Astrocyte (in vitro differentiated cells and primary cell): ENCODE measurements at regions not wholly inside any gene's neighbourhood (a gene's known extent, or its start where the extent isn't known, plus 50 kb on each side); places are given as distances from the start of the nearest gene placed in this dataset.

Source experiments
- DNase-seq: peaks from one replicate; pipeline ENCODE4 v3.0.0-alpha.2; 2010; ENCODE audit warnings: low read depth
- FAIRE-seq: peaks from 2 replicates; lab custom pipeline; 2011; peaks lifted over from hg19 to GRCh38; lab: Jason Lieb, UNC
- H2AFZ ChIP-seq: 2 replicates; pipeline ENCODE4 v1.6.0; 2012; ENCODE audit warnings: low read depth, low read length, inconsistent platforms
- H3K27ac ChIP-seq: 2 replicates; pipeline ENCODE4 v1.5.1; 2011; ENCODE audit warnings: low read depth, low read length, inconsistent platforms
- H3K27me3 ChIP-seq: 2 replicates; pipeline ENCODE4 v1.6.0; 2011; ENCODE audit warnings: low read length, inconsistent platforms; ENCODE audit not compliant: insufficient read depth
- H3K36me3 ChIP-seq: 2 replicates; pipeline ENCODE4 v1.5.1; 2011; ENCODE audit warnings: low read length, inconsistent platforms; ENCODE audit not compliant: insufficient read depth
- H3K4me1 ChIP-seq: 2 replicates; pipeline ENCODE4 v1.5.1; 2011; ENCODE audit warnings: low read length, inconsistent platforms; ENCODE audit not compliant: insufficient read depth
- H3K4me2 ChIP-seq: 2 replicates; pipeline ENCODE4 v1.6.0; 2012; ENCODE audit warnings: low read length, inconsistent platforms
- H3K4me3 ChIP-seq: 2 replicates; pipeline ENCODE4 v1.5.1; 2011; ENCODE audit warnings: low read depth, mild to moderate bottlenecking, low read length, inconsistent platforms; ENCODE audit not compliant: insufficient read depth
- H3K79me2 ChIP-seq: 2 replicates; pipeline ENCODE4 v1.6.0; 2012; ENCODE audit warnings: mild to moderate bottlenecking, low read length, inconsistent platforms; ENCODE audit not compliant: insufficient read depth
- H3K9ac ChIP-seq: 2 replicates; pipeline ENCODE4 v1.6.0; 2012; ENCODE audit warnings: mild to moderate bottlenecking, low read length, inconsistent platforms
- H3K9me3 ChIP-seq: 2 replicates; pipeline ENCODE4 v1.5.1; 2012; ENCODE audit warnings: low read depth, mild to moderate bottlenecking, low read length, inconsistent platforms; ENCODE audit not compliant: insufficient read depth
- H4K20me1 ChIP-seq: 2 replicates; pipeline ENCODE4 v1.6.0; 2012; ENCODE audit warnings: low read length, inconsistent platforms; ENCODE audit not compliant: insufficient read depth
- H3K27ac Mint-ChIP-seq: one replicate; pipeline ENCODE4 v1.8.0; 2021; ENCODE audit warnings: mild to moderate bottlenecking, mixed read lengths; ENCODE audit not compliant: unreplicated experiment
- H3K27me3 Mint-ChIP-seq: one replicate; pipeline ENCODE4 v1.8.0; 2021; ENCODE audit warnings: low read depth, mixed read lengths; ENCODE audit not compliant: unreplicated experiment
- H3K36me3 Mint-ChIP-seq: one replicate; pipeline ENCODE4 v1.8.0; 2021; ENCODE audit warnings: low read depth, mixed read lengths; ENCODE audit not compliant: unreplicated experiment
- H3K4me1 Mint-ChIP-seq: one replicate; pipeline ENCODE4 v1.8.0; 2021; ENCODE audit warnings: low read depth, mixed read lengths; ENCODE audit not compliant: unreplicated experiment
- H3K4me3 Mint-ChIP-seq: one replicate; pipeline ENCODE4 v1.8.0; 2021; ENCODE audit warnings: mild to moderate bottlenecking, moderate library complexity, mixed read lengths; ENCODE audit not compliant: unreplicated experiment
- H3K9me3 Mint-ChIP-seq: one replicate; pipeline ENCODE4 v1.8.0; 2021; ENCODE audit warnings: mild to moderate bottlenecking, mixed read lengths; ENCODE audit not compliant: unreplicated experiment
- EZH2 ChIP-seq: IDR thresholded peaks from 2 replicates; pipeline ENCODE4 v1.6.1; 2012; ENCODE audit warnings: mild to moderate bottlenecking, low read length, inconsistent platforms; ENCODE audit not compliant: insufficient read depth
- TF ChIP-seq, protein P1 (sequence below): IDR thresholded peaks from 2 replicates; pipeline ENCODE4 v1.5.1; 2011; ENCODE audit warnings: low read depth, mild to moderate bottlenecking, inconsistent platforms, low read length, moderate library complexity; ENCODE audit not compliant: insufficient read depth

DNA sequence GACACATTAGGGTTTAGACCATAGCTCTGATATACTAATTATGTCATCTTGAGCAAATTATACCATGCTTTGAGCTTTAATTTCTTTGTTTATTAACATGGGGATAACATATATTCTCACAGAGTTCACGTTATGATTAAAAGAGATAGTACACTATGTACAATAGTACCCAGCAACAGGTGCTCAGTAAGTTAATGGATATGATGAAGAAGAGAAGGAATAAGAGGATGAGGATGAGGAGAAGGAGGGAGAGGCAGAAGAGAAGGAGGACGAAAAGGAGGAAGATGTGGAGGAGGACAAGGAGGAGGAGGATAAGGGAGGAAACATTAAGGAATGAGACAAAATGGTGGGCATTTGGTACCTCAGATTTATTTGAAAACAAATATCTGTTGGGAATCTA, 260.4 kb downstream of the SH2D1A start:
- no peaks in the 10 kb centered on the region for H3K79me2 ChIP-seq
- no peaks in the 10 kb centered on the region for H3K9me3 Mint-ChIP-seq
- H3K4me1 ChIP-seq: no peaks in the 10 kb centered on the region
- no peak overlapping the region for H3K9ac ChIP-seq
- no peaks in the 10 kb centered on the region for H3K4me1 Mint-ChIP-seq
- no peak for DNase-seq
- no peaks in the 10 kb centered on the region for H3K36me3 ChIP-seq
- H3K27ac Mint-ChIP-seq: no peak overlapping the region
- H3K27ac ChIP-seq: no peak overlapping the region
- no peak overlapping the region for H2AFZ ChIP-seq
- no peaks in the 10 kb centered on the region for H3K9me3 ChIP-seq
- H3K4me3 ChIP-seq: no peak overlapping the region
- H3K27me3 ChIP-seq: no peaks in the 10 kb centered on the region
- no peaks in the 10 kb centered on the region for H4K20me1 ChIP-seq
- H3K27me3 Mint-ChIP-seq: no peaks in the 10 kb centered on the region
- H3K4me3 Mint-ChIP-seq: no peak overlapping the region
- TF ChIP-seq, protein P1, sequence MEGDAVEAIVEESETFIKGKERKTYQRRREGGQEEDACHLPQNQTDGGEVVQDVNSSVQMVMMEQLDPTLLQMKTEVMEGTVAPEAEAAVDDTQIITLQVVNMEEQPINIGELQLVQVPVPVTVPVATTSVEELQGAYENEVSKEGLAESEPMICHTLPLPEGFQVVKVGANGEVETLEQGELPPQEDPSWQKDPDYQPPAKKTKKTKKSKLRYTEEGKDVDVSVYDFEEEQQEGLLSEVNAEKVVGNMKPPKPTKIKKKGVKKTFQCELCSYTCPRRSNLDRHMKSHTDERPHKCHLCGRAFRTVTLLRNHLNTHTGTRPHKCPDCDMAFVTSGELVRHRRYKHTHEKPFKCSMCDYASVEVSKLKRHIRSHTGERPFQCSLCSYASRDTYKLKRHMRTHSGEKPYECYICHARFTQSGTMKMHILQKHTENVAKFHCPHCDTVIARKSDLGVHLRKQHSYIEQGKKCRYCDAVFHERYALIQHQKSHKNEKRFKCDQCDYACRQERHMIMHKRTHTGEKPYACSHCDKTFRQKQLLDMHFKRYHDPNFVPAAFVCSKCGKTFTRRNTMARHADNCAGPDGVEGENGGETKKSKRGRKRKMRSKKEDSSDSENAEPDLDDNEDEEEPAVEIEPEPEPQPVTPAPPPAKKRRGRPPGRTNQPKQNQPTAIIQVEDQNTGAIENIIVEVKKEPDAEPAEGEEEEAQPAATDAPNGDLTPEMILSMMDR: no peak
- TF ChIP-seq EZH2: no peak
- H3K36me3 Mint-ChIP-seq: no peaks in the 10 kb centered on the region
- no peak overlapping the region for H3K4me2 ChIP-seq
- FAIRE-seq: peak; percentile 96

DNA sequence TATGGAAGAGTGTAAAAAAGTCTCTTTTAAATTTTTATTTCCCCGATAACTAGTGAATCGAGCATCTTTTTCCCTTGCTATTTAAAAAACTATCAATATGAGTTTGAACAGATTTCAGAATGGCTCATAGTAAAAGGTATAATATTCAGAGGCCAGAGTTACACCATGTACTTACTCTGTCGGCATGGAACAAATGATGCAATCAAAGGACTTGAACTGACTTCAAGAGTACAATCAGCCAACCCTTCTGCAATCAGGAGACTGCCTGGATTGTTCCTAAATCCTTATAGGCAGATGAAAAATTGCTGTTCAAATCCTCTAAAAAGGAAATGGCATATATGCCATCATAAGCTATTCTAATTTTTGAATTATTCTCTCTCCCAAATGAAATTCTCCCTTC, 273.3 kb downstream of the SH2D1A start:
- no peak overlapping the region for H3K9ac ChIP-seq
- H3K36me3 ChIP-seq: no peaks in the 10 kb centered on the region
- H4K20me1 ChIP-seq: no peaks in the 10 kb centered on the region
- no peak overlapping the region for H3K27ac Mint-ChIP-seq
- H3K4me3 ChIP-seq: no peak overlapping the region
- FAIRE-seq (peak; percentile 92), DNase-seq (no peak)
- no peak overlapping the region for H3K27ac ChIP-seq
- no peak overlapping the region for H3K4me3 Mint-ChIP-seq
- no peak for TF ChIP-seq EZH2
- TF ChIP-seq, protein P1: no peak
- no peaks in the 10 kb centered on the region for H3K9me3 ChIP-seq
- H2AFZ ChIP-seq: no peak overlapping the region
- H3K27me3 Mint-ChIP-seq: no peaks in the 10 kb centered on the region
- H3K4me2 ChIP-seq: no peak overlapping the region
- H3K4me1 ChIP-seq: no peaks in the 10 kb centered on the region
- no peaks in the 10 kb centered on the region for H3K4me1 Mint-ChIP-seq
- no peaks in the 10 kb centered on the region for H3K27me3 ChIP-seq
- H3K36me3 Mint-ChIP-seq: no peaks in the 10 kb centered on the region
- no peaks in the 10 kb centered on the region for H3K9me3 Mint-ChIP-seq
- H3K79me2 ChIP-seq: no peaks in the 10 kb centered on the region

DNA sequence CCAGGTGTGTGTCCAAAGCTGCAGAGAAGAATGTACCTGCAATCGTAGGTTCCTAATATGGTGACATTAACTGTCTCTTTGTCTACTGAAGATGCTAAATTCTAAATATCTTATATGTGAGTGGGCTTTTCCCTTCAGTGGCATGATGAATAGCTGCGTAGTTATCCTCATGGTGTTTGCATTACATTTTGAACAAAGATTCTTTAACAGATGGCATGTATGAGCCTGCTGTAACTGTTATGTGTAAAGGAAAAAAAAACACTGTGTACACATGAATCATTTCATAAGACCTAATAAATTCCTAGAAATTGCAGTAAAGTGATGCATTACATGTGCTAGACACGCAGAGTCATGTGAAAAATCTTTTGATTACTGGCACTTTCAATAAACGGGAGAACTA, 288.0 kb downstream of the SH2D1A start:
- no peak overlapping the region for H3K27ac Mint-ChIP-seq
- H3K9me3 ChIP-seq: no peaks in the 10 kb centered on the region
- H4K20me1 ChIP-seq: no peaks in the 10 kb centered on the region
- H3K27me3 Mint-ChIP-seq: no peaks in the 10 kb centered on the region
- DNase-seq (no peak), FAIRE-seq (peak; percentile 60)
- H3K27me3 ChIP-seq: no peaks in the 10 kb centered on the region
- no peaks in the 10 kb centered on the region for H3K36me3 Mint-ChIP-seq
- no peak overlapping the region for H3K4me3 ChIP-seq
- H2AFZ ChIP-seq: no peak overlapping the region
- no peak overlapping the region for H3K9ac ChIP-seq
- no peaks in the 10 kb centered on the region for H3K36me3 ChIP-seq
- H3K9me3 Mint-ChIP-seq: no peaks in the 10 kb centered on the region
- H3K4me1 Mint-ChIP-seq: no peaks in the 10 kb centered on the region
- H3K4me1 ChIP-seq: no peaks in the 10 kb centered on the region
- H3K4me3 Mint-ChIP-seq: no peak overlapping the region
- TF ChIP-seq, protein P1: no peak
- no peak for TF ChIP-seq EZH2
- H3K27ac ChIP-seq: no peak overlapping the region
- no peaks in the 10 kb centered on the region for H3K79me2 ChIP-seq
- no peak overlapping the region for H3K4me2 ChIP-seq
